ENCODE measurements at regions not wholly inside any gene's neighbourhood (a gene's known extent, or its start where the extent isn't known, plus 50 kb on each side); places are given as distances from the start of the nearest gene placed in this dataset.

- intact Hi-C loops (cut with micrococcal nuclease; ENCODE audit: unreplicated experiment): no loop called here
- no peak for TF ChIP-seq EZH2 (IDR thresholded peaks at IDR 0.05; ENCODE audit: low read depth)
- TF ChIP-seq CTCF (conservative IDR thresholded peaks at IDR 0.05): no peak
- peaks cover 3% of the 10 kb centered on the region; the same call in 1 of the 2 replicates for H3K9me2 ChIP-seq (ENCODE audit: insufficient read depth)
- POLR2A ChIA-PET (ENCODE audit: unreplicated experiment): no interaction called here
- BruUV-seq (replicated peaks): no TSS peak
- H3K36me3 ChIP-seq (ENCODE audit: low read depth): no peaks in the 10 kb centered on the region
- no peak for DNase-seq
- CTCF ChIA-PET: no interaction called here
- no peak overlapping the region for H2AFZ ChIP-seq
- no peaks in the 10 kb centered on the region for H3K27me3 ChIP-seq (ENCODE audit: insufficient read depth, low read depth)
- H3K4me1 ChIP-seq (replicated peaks; ENCODE audit: insufficient read depth): no peaks in the 10 kb centered on the region
- H3F3A ChIP-seq (ENCODE audit: insufficient read depth, low read depth): no peaks in the 10 kb centered on the region
- H3K27ac ChIP-seq: no peak overlapping the region
- no peak overlapping the region for H3K4me3 ChIP-seq
- H3K79me2 ChIP-seq (ENCODE audit: low read depth): no peaks in the 10 kb centered on the region
- no peaks in the 10 kb centered on the region for H3K9me3 ChIP-seq (ENCODE audit: insufficient read depth, low read depth)
- H4K20me1 ChIP-seq (ENCODE audit: insufficient read depth): no peaks in the 10 kb centered on the region
- H3K4me2 ChIP-seq: no peak overlapping the region
These were observed 166.6 kb downstream of the ZC3H11B start for GRCh38 chr1:219446288-219446687.

- Histone ChIP-seq H4K20me1 (ENCODE audit: insufficient read depth) (no peaks in the 10 kb centered on the region), H3F3A (ENCODE audit: insufficient read depth, low read depth) (no peaks in the 10 kb centered on the region), H3K36me3 (ENCODE audit: low read depth) (no peaks in the 10 kb centered on the region), H3K27me3 (ENCODE audit: insufficient read depth, low read depth) (no peaks in the 10 kb centered on the region), H2AFZ (no peak overlapping the region), H3K4me1 (replicated peaks; ENCODE audit: insufficient read depth) (no peaks in the 10 kb centered on the region), H3K27ac (no peak overlapping the region), H3K4me2 (no peak overlapping the region), H3K9me3 (ENCODE audit: insufficient read depth, low read depth) (no peaks in the 10 kb centered on the region), H3K4me3 (no peak overlapping the region), H3K79me2 (ENCODE audit: low read depth) (no peaks in the 10 kb centered on the region), H3K9me2 (ENCODE audit: insufficient read depth) (peaks cover 3% of the 10 kb centered on the region; the same call in 1 of the 2 replicates)
- no peak for DNase-seq
- intact Hi-C loops (cut with micrococcal nuclease; ENCODE audit: unreplicated experiment): no loop called here
- TF ChIP-seq CTCF (conservative IDR thresholded peaks at IDR 0.05) (no peak), EZH2 (IDR thresholded peaks at IDR 0.05; ENCODE audit: low read depth) (no peak)
- BruUV-seq (replicated peaks): no TSS peak
- ChIA-PET POLR2A (ENCODE audit: unreplicated experiment) (no interaction called here), CTCF (no interaction called here)
These were observed 167.0 kb downstream of the ZC3H11B start for GRCh38 chr1:219445864-219446263.

GRCh38 chr1:219444474-219444873 is 168.4 kb downstream of the ZC3H11B start:
- no peak for DNase-seq
- no peaks in the 10 kb centered on the region for H4K20me1 ChIP-seq (ENCODE audit: insufficient read depth)
- H3K9me3 ChIP-seq (ENCODE audit: insufficient read depth, low read depth): no peaks in the 10 kb centered on the region
- no peaks in the 10 kb centered on the region for H3K79me2 ChIP-seq (ENCODE audit: low read depth)
- no peaks in the 10 kb centered on the region for H3K4me1 ChIP-seq (replicated peaks; ENCODE audit: insufficient read depth)
- POLR2A ChIA-PET (ENCODE audit: unreplicated experiment): no interaction called here
- no TSS peak for BruUV-seq (replicated peaks)
- no peak overlapping the region for H3K4me3 ChIP-seq
- no peaks in the 10 kb centered on the region for H3F3A ChIP-seq (ENCODE audit: insufficient read depth, low read depth)
- CTCF ChIA-PET: no interaction called here
- H3K9me2 ChIP-seq (ENCODE audit: insufficient read depth): peaks cover 3% of the 10 kb centered on the region; the same call in 1 of the 2 replicates
- H3K36me3 ChIP-seq (ENCODE audit: low read depth): no peaks in the 10 kb centered on the region
- no peak overlapping the region for H3K4me2 ChIP-seq
- no peak overlapping the region for H3K27ac ChIP-seq
- TF ChIP-seq EZH2 (IDR thresholded peaks at IDR 0.05; ENCODE audit: low read depth) (no peak), CTCF (conservative IDR thresholded peaks at IDR 0.05) (no peak)
- no peaks in the 10 kb centered on the region for H3K27me3 ChIP-seq (ENCODE audit: insufficient read depth, low read depth)
- no peak overlapping the region for H2AFZ ChIP-seq
- intact Hi-C loops (cut with micrococcal nuclease; ENCODE audit: unreplicated experiment): no loop called here
